NCI-H524 treated with DMSO at 0.1 percent for 48 hours (cell line): ENCODE measurements at regions not wholly inside any gene's neighbourhood (a gene's known extent, or its start where the extent isn't known, plus 50 kb on each side); places are given as distances from the start of the nearest gene placed in this dataset.

ENCODE experiments used
- DNase-seq: peaks from one replicate; lab custom pipeline; 2025; lab: John Stamatoyannopoulos, UW

DNA sequence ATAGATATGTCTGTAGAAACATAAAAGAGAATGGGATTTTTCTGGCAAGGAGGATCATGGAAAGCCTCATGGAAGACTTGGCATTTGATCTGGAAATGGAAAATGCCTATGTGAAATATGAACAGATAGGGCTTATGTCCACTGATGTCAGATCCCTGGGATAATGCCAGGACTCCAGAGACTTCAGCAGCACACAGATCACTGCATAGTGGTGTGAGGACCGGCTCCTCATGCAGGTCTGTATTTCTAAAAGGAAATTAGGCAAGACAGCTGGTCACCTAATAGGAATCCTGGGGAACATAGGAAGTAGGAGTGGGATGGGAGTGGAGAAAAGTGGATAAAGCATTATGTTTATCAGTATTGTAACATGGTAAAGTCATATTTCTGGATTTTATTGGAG lies 56.8 kb upstream of the IPO9 start:
- DNase-seq, result no peak

DNA sequence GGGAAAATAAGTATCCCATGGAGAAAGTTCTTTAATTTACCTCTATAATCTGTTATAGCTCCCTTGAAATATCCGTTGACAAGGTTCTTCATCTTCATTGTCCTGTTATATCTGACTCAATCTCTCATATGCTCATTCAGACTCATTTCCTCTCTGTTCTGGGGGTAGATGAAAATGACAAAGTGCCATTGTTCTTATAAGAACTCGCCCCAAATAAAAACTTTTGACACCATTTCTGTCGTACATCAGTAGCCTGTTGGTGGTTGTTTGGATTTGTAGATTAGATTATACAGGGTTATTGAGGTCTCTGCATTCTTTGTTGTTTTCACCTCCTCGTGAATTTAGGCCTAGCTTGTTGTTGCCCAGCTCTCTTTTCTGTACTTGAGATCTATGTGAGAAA lies 55.2 kb upstream of the IPO9 start:
- DNase-seq, result no peak

DNA sequence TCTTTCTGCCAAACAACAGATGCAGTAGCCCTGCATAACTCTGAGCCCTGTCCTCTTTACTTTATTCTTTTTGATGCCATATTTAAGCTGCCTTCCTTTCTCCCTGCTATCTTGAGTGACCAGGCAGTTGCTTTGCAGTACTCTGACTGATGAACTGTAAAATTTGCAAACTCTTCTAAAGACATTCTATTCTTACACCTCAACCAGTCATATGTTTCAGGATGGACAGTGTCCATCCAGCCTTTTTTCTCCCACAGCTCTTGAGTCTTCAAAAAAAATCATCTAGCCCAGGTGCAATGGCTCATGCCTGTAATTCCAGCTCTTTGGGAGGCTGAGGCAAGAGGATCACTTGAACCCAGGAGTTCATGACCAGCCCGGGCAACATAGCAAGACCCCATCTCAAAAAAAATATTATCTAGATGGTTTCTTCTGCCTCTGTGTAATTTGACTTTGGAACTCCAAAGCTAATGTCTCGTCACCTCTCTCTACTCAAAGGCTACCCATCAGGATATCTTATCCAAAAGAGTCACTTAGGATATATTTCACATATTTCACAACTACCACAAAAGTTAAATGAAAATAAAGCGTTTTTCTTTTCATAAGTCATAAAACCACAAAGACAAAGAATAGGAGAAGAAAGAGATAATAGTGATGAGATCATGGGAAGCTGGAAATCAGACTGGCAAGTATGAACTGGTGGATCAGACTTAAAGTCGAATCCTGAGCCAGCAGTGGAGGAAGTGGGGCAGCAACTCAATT lies 54.6 kb upstream of the IPO9 start:
- DNase-seq, result no peak

DNA sequence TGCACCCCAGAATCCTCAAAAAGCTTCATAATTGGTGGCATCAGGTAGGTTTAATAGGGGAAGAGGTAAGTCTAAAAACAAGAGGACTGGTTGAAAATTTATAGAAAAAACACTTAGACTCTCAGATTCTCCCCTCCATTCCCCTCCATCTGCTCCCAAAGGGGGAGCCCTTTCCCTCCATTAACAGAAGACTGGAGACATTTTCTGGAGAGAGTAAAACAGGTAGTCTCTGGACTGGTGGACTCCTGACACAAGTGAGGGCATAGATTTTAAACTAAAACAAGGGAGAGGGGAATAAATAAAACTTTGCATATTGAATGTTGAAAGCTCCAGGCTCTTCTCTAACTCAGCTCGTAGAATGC lies 54.0 kb upstream of the IPO9 start:
- no peak for DNase-seq

DNA sequence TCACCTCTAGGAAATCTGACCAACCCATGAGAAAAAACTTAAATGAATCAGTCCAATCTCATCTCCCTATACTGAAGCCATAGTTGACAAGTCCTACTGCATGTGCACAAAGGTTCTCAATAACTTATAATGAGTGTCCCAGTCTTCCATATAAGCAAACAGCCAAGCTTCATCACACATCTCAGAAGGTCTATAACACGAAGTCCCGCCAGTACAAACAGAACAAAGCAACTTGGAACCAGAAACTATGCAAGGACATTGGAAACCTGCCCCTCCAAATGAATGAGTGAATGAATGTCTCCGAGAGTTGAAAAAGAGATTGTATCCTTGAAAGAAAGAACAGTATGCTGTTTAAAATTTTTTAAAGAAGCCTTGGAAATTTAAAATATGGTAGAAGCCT lies 53.6 kb upstream of the IPO9 start:
- DNase-seq, result no peak

- no peak for DNase-seq
Measured at GRCh38 chr1:201778279-201779065, 50.5 kb upstream of the IPO9 start.
